ENCODE measurements at regions not wholly inside any gene's neighbourhood (a gene's known extent, or its start where the extent isn't known, plus 50 kb on each side); places are given as distances from the start of the nearest gene placed in this dataset.

GRCh38 chr5:168039566-168040248 lies 251.7 kb upstream of the WWC1 start:
- TF ChIP-seq POLR2AphosphoS5 (IDR thresholded peaks at IDR 0.05; ENCODE audit: borderline replicate concordance, low read depth, low read length) = no peak
- no peak for TF ChIP-seq EZH2 (IDR thresholded peaks at IDR 0.05)
